NCI-H526 (cell line): ENCODE measurements at regions not wholly inside any gene's neighbourhood (a gene's known extent, or its start where the extent isn't known, plus 50 kb on each side); places are given as distances from the start of the nearest gene placed in this dataset.
"Not testable (repeated sequence)": the region's sequence is repeated elsewhere in the genome, so short reads cannot be mapped to it uniquely, and the experiment has no call there.

ENCODE experiments used
- DNase-seq, 2 experiments: peaks; one replicate each; lab custom pipeline; 2025; lab: John Stamatoyannopoulos, UW

- DNase-seq = peak in 1 of 2 experiments; percentile 45
Measured at GRCh38 chr10:16116404-16117304, 256.3 kb upstream of the MINDY3 start.

- DNase-seq = no peak
Measured at GRCh38 chr10:16117305-16117695, 257.0 kb upstream of the MINDY3 start.

GRCh38 chr10:16119445-16119844, 259.1 kb upstream of the MINDY3 start:
- DNase-seq = no peak

GRCh38 chr10:16120563-16120962, 260.3 kb upstream of the MINDY3 start:
- DNase-seq = no peak

- DNase-seq = no peak
Measured at GRCh38 chr10:16141499-16141898, 281.2 kb upstream of the MINDY3 start.

DNA sequence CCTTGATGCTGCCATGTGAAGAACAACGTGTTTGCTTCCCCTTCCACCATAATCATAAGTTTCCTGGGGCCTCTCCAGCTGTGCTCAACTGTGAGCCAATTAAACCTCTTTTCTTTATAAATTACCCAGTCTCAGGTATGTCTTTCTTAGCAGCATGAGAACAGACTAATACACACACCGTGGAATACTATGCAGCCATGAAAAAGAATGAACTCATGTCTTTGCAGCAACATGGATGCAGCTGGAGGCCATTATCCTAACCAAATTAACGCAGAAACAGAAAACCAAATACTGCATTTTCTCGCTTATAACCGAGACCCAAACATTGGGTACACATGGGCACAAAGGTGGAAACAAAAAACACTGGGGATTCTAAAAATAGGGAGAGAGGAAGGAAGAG, 286.7 kb upstream of the MINDY3 start:
- no peak for DNase-seq

- DNase-seq = peak; percentile 37 to 52
Measured at GRCh38 chr10:16155834-16156233, 281.0 kb upstream of the PTER start.

DNA sequence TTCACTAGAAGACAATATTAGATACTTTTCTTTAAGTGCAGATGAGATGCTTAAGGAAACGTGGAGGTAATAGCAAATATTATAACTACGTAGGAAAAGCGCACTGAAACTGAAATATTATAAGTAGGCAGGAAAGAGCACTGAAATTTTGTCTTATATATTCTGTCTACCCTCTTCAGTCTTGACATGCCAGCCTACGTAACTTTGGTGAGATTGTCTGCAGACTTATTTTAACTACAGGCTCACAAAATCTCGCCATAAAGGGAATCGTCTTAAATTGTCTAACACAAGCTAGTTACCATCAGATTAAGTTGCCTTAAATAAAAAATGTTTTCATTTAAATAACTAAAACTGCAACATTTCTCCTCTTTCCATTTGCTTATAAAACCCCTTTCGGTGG, 280.1 kb upstream of the PTER start:
- DNase-seq = no peak

DNA sequence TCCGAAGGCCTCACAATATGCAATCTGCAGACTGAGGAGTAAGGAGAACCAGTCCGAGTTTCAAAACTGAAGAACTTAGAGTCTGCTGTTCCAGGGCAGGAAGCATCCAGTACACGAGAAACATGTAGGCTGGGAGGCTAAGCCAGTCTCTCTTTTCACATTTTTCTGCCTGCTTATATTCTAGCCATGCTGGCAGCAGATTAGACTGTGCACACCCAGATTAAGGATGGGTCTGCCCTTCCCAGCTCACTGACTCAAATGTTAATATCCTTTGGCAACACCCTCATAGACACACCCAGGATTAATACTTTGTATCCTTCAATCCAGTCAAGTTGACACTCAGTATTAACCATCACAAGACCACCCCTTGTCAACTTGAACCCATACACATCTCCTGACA, 271.7 kb upstream of the PTER start:
- not testable (repeated sequence) for DNase-seq

DNA sequence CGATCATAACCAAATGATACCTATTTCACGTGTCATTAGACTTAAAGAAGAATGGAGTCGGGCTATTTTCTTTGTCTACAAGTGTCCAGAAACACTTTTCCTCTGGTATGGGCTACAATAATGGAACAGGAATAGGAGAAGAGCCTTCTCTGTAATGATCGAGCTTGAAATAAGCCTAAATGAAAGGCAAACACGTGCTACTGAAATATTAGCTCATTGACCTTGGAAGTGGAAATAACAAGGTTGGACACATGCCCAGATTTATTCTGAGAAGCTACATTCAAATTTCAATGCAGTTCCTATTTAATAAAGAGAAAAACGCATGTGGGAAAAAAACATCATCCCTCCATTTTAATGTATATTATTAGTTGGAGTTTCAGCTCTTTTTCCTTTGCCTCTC, 254.7 kb upstream of the PTER start:
- DNase-seq = no peak

GRCh38 chr10:16182688-16183087, 254.1 kb upstream of the PTER start:
- no peak for DNase-seq

DNA sequence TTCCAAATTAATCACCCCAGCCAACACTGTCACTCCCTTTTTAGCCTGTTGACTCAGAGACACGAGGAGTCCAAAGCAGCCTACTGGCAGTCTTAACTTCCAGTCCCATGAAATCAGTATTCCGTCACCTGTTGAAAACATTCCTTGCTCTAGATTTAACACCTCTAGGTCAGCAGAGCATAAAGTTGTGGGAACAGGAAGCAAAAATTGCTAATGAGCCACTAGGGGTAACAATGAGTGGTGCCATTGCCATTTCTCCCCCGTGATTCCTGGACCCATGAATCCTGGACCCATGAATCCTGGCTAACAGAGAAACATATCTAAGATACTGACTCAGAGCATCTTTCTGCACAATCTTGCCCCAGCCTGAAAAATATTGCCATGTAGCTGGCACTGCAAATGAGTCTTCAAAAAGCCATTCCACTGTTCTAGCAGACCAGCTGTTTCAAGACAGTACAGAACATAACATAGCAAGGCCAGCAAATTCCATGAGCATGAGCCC, 252.7 kb upstream of the PTER start:
- no peak for DNase-seq

- no peak for DNase-seq
Measured at GRCh38 chr10:16184906-16185305, 251.9 kb upstream of the PTER start.

DNA sequence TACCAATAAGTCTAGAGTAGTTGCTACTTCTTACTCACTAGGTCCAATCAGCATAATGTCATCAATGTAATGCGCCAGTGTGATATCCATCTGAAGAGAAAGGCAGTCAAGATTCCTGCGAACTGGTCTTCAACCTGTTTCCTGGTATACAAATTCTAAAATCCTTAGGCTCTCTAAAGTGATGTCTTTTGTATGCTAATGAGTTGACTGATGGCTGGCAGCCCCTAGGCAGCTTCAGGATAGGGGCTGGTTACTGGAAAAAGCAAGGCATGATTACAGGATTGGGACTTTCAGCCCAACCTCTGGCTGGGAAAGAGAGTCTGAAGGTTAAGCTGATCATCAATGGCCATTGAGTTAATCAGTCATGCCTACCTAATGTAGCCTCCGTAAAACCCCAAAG, 250.2 kb upstream of the PTER start:
- DNase-seq = no peak

DNA sequence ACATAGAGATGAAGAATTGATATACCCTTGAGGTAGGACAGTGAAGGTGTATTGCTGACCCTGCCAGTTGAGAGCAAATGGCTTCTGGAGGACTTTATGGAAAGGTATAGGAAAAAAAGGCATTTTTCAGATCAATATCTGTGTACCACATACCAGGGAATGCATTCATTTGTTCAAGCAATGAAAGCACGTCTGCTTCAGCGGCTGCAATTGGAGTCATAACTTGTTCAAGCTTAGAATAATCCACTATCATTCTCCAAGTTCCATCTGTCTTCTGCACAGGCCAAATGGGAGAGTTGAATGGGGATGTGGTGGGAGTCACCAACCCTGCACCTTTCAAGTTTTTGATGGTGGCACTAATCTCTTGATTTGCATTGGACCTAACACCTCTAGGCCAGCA, 249.6 kb upstream of the PTER start:
- DNase-seq = no peak

- no peak for DNase-seq
Measured at GRCh38 chr10:16192337-16192736, 244.5 kb upstream of the PTER start.

- no peak for DNase-seq
Measured at GRCh38 chr10:16193241-16193640, 243.6 kb upstream of the PTER start.

- DNase-seq = no peak
Measured at GRCh38 chr10:16195178-16195769, 241.5 kb upstream of the PTER start.

- no peak for DNase-seq
Measured at GRCh38 chr10:16195894-16196293, 240.9 kb upstream of the PTER start.

GRCh38 chr10:16199216-16199615, 237.6 kb upstream of the PTER start:
- no peak for DNase-seq

- peak; percentile 27 to 46 for DNase-seq
Measured at GRCh38 chr10:16223618-16224017, 213.2 kb upstream of the PTER start.

GRCh38 chr10:16227674-16228073, 209.1 kb upstream of the PTER start:
- no peak for DNase-seq

- no peak for DNase-seq
Measured at GRCh38 chr10:16231176-16231575, 205.6 kb upstream of the PTER start.
